OCI-LY7 (cell line): ENCODE measurements at regions not wholly inside any gene's neighbourhood (a gene's known extent, or its start where the extent isn't known, plus 50 kb on each side); places are given as distances from the start of the nearest gene placed in this dataset.

ENCODE experiments used
- EZH2phosphoT487 ChIP-seq: fragments of 200-600 bp; sonication (generic); IDR thresholded peaks from 2 replicates; pipeline ENCODE4 v1.6.1; 2018; ENCODE audit warnings: low read depth, borderline replicate concordance, mild to moderate bottlenecking, mixed run types, antibody characterized with exemption, low read length, moderate library complexity, mixed read lengths
- TF ChIP-seq, protein P1 (sequence below): fragments of 200-600 bp; sonication (generic); conservative IDR thresholded peaks from 2 replicates; pipeline ENCODE4 v1.5.1; 2014; ENCODE audit warnings: mild to moderate bottlenecking, antibody characterized with exemption, low read length, moderate library complexity, mixed read lengths

DNA sequence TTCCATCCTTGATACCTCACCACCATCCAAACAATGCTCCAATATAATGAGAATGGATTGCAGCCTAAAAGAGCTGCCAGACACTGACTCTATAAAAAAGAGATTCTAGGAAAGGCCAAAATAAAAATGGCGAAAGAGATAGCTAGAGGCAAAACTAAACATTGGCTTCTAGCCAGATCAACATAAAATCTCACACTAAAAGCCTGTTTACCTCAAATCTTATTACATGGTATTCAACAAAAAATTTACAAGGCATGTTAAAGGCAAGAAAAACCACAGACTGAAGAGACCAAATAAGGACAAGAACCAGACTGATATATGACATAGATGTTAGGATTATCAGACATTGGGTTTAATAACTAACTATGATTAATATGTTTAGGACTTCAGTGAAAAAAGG is 1127.0 kb downstream of the DNAJB9 start:
- TF ChIP-seq, protein P1, sequence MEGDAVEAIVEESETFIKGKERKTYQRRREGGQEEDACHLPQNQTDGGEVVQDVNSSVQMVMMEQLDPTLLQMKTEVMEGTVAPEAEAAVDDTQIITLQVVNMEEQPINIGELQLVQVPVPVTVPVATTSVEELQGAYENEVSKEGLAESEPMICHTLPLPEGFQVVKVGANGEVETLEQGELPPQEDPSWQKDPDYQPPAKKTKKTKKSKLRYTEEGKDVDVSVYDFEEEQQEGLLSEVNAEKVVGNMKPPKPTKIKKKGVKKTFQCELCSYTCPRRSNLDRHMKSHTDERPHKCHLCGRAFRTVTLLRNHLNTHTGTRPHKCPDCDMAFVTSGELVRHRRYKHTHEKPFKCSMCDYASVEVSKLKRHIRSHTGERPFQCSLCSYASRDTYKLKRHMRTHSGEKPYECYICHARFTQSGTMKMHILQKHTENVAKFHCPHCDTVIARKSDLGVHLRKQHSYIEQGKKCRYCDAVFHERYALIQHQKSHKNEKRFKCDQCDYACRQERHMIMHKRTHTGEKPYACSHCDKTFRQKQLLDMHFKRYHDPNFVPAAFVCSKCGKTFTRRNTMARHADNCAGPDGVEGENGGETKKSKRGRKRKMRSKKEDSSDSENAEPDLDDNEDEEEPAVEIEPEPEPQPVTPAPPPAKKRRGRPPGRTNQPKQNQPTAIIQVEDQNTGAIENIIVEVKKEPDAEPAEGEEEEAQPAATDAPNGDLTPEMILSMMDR, result no peak
- TF ChIP-seq EZH2phosphoT487, result no peak
